CD14-positive monocyte (primary cell): ENCODE measurements at regions not wholly inside any gene's neighbourhood (a gene's known extent, or its start where the extent isn't known, plus 50 kb on each side); places are given as distances from the start of the nearest gene placed in this dataset.

ENCODE experiments used
- DNase-seq, 3 donors: peaks; one replicate each; pipeline ENCODE4 v3.0.0-alpha.2; 2011 to 2022
- H2AFZ ChIP-seq: 2 replicates; pipeline ENCODE4 v1.6.0; 2012; ENCODE audit warnings: mild to moderate bottlenecking, low read depth, low read length, inconsistent platforms; ENCODE audit not compliant: insufficient read depth, poor library complexity, severe bottlenecking
- H3K27ac ChIP-seq, 2 donors: 1 replicate in 1 of 2; 2 replicates in 1 of 2; pipeline ENCODE4 v1.5.1; 2012 to 2013; ENCODE audit warnings: low read length in 2 of 2, control low read depth in 1 of 2, inconsistent platforms in 1 of 2, low read depth in 1 of 2, mild to moderate bottlenecking in 1 of 2
- H3K27me3 ChIP-seq, 2 donors: one replicate each; pipeline versions ENCODE4 v1.6.0 to v1.6.1; 2011 to 2013; ENCODE audit warnings: low read length in 2 of 2; ENCODE audit not compliant: control insufficient read depth in 2 of 2, insufficient read depth in 2 of 2
- H3K36me3 ChIP-seq, 2 donors: replicated peaks in 1 of 2; 1 replicate in 1 of 2; 2 replicates in 1 of 2; pipeline versions ENCODE4 v1.5.1 to v1.6.1; 2012 to 2013; ENCODE audit warnings: low read length in 2 of 2, control low read depth in 1 of 2, inconsistent platforms in 1 of 2, mild to moderate bottlenecking in 1 of 2; ENCODE audit not compliant: insufficient read depth in 2 of 2, control insufficient read depth in 1 of 2
- H3K4me1 ChIP-seq, 2 donors: 1 replicate in 1 of 2; 2 replicates in 1 of 2; pipeline versions ENCODE4 v1.5.1 to v1.6.1; 2012 to 2013; ENCODE audit warnings: low read length in 2 of 2, control low read depth in 1 of 2, inconsistent platforms in 1 of 2, mild to moderate bottlenecking in 1 of 2, moderate library complexity in 1 of 2; ENCODE audit not compliant: insufficient read depth in 2 of 2, control insufficient read depth in 1 of 2
- H3K4me2 ChIP-seq: replicated peaks from 2 replicates; pipeline ENCODE3; 2012; ENCODE audit warnings: low read length, moderate library complexity, mild to moderate bottlenecking; ENCODE audit not compliant: poor library complexity, severe bottlenecking; ENCODE audit errors: extremely low read depth
- H3K4me3 ChIP-seq, 3 experiments: fragments of 200-600 bp in 1 of 3; sonication (generic) in 1 of 3; replicated peaks in 1 of 3; 1 replicate in 2 of 3; 2 replicates in 1 of 3; pipeline ENCODE4 v1.5.1; 2011 to 2013; ENCODE audit warnings: low read length in 3 of 3, mild to moderate bottlenecking in 3 of 3, control low read depth in 2 of 3, low read depth in 2 of 3, inconsistent platforms in 1 of 3, moderate library complexity in 1 of 3
- H3K79me2 ChIP-seq: 2 replicates; pipeline ENCODE4 v1.6.0; 2012; ENCODE audit warnings: mild to moderate bottlenecking, control low read depth, inconsistent platforms, low read length, moderate library complexity; ENCODE audit not compliant: insufficient read depth
- H3K9ac ChIP-seq: 2 replicates; pipeline ENCODE4 v1.6.0; 2017; ENCODE audit warnings: low read length, mild to moderate bottlenecking; ENCODE audit not compliant: insufficient read depth, poor library complexity, severe bottlenecking
- H3K9me3 ChIP-seq, 2 donors: replicated peaks in 1 of 2; 1 replicate in 1 of 2; 2 replicates in 1 of 2; pipeline versions ENCODE4 v1.5.1 to v1.6.1; 2012 to 2013; ENCODE audit warnings: low read length in 2 of 2, control low read depth in 1 of 2; ENCODE audit not compliant: control insufficient read depth in 1 of 2, insufficient read depth in 1 of 2
- H4K20me1 ChIP-seq: 2 replicates; pipeline ENCODE4 v1.6.0; 2012; ENCODE audit warnings: mild to moderate bottlenecking, low read length, control low read depth, moderate library complexity; ENCODE audit not compliant: insufficient read depth
- H3K27ac Mint-ChIP-seq, 7 donors: one replicate each; pipeline ENCODE4 v1.8.0; 2020; ENCODE audit warnings: mild to moderate bottlenecking in 7 of 7, mixed read lengths in 7 of 7, moderate library complexity in 6 of 7, inconsistent platforms in 2 of 7
- H3K27me3 Mint-ChIP-seq, 3 donors: one replicate each; pipeline ENCODE4 v1.8.0; 2021 to 2022; ENCODE audit warnings: low read depth in 3 of 3, mild to moderate bottlenecking in 3 of 3, mixed read lengths in 3 of 3, moderate library complexity in 3 of 3, inconsistent platforms in 1 of 3
- H3K36me3 Mint-ChIP-seq, 2 donors: one replicate each; pipeline ENCODE4 v1.8.0; 2020; ENCODE audit warnings: mixed read lengths in 2 of 2, inconsistent platforms in 1 of 2, mild to moderate bottlenecking in 1 of 2
- H3K4me1 Mint-ChIP-seq: one replicate; pipeline ENCODE4 v1.8.0; 2020; ENCODE audit warnings: mild to moderate bottlenecking, mixed read lengths
- H3K4me3 Mint-ChIP-seq, 2 donors: one replicate each; pipeline ENCODE4 v1.8.0; 2020; ENCODE audit warnings: mild to moderate bottlenecking in 2 of 2, mixed read lengths in 2 of 2, moderate library complexity in 1 of 2
- H3K9me3 Mint-ChIP-seq, 7 donors: one replicate each; pipeline ENCODE4 v1.8.0; 2020 to 2022; ENCODE audit warnings: mixed read lengths in 7 of 7, mild to moderate bottlenecking in 6 of 7, moderate library complexity in 6 of 7, inconsistent platforms in 2 of 7
- CTCF ChIP-seq: fragments of 200-600 bp; IDR thresholded peaks from one replicate; pipeline ENCODE4 v1.8.0; 2022; ENCODE audit warnings: antibody characterized with exemption, mild to moderate bottlenecking
- WGBS: methylation state at CpG from one replicate; pipeline ENCODE4 v1.1.5; 2013; ENCODE audit warnings: missing lambda C conversion rate; ENCODE audit not compliant: insufficient coverage; 5-methylcytosine and 5-hydroxymethylcytosine counted together
- intact Hi-C, 2 donors: fragments of 100-400 bp; cut with micrococcal nuclease; formaldehyde crosslinking; loops; one replicate each; pipeline versions ENCODE4 v1.15.0 to v1.15.1; 2023

- intact Hi-C loops: no loop called here
These were observed 539.1 kb upstream of the JAG1 start for GRCh38 chr20:11212902-11213301.

GRCh38 chr20:11214256-11214840 is 540.5 kb upstream of the JAG1 start:
- H3K27me3 Mint-ChIP-seq: peaks cover 0 to 6% (median 0%) of the 10 kb centered on the region in 3 donors
- H3K36me3 ChIP-seq: no peaks in the 10 kb centered on the region
- 100% methylated on average over 1 of the region's 6 CpGs for WGBS
- H3K27me3 ChIP-seq: no peaks in the 10 kb centered on the region
- H3K4me1 ChIP-seq: peaks cover 14 to 19% of the 10 kb centered on the region in 2 donors
- DNase-seq: no peak
- no peaks in the 10 kb centered on the region for H3K79me2 ChIP-seq
- no peak overlapping the region for H3K4me3 ChIP-seq
- no peaks in the 10 kb centered on the region for H3K36me3 Mint-ChIP-seq
- no peak overlapping the region for H3K9ac ChIP-seq
- no peak overlapping the region for H2AFZ ChIP-seq
- H3K27ac Mint-ChIP-seq: peak overlapping the region in 2 of 7 donors; percentile 18 to 34
- H3K4me2 ChIP-seq: no peak overlapping the region
- H3K9me3 Mint-ChIP-seq: no peaks in the 10 kb centered on the region
- peaks cover 18% of the 10 kb centered on the region for H3K4me1 Mint-ChIP-seq
- no peaks in the 10 kb centered on the region for H3K9me3 ChIP-seq
- no peaks in the 10 kb centered on the region for H4K20me1 ChIP-seq
- H3K4me3 Mint-ChIP-seq: no peak overlapping the region
- intact Hi-C loops: no loop called here
- TF ChIP-seq CTCF: no peak
- no peak overlapping the region for H3K27ac ChIP-seq

More at GRCh38 chr20:11212902-11213301, 539.1 kb upstream of the JAG1 start:
- Histone ChIP-seq H2AFZ (no peak overlapping the region), H3K9me3 (no peaks in the 10 kb centered on the region), H3K4me2 (no peak overlapping the region), H3K36me3 (no peaks in the 10 kb centered on the region), H4K20me1 (no peaks in the 10 kb centered on the region), H3K27ac (no peak overlapping the region), H3K79me2 (no peaks in the 10 kb centered on the region), H3K4me3 (no peak overlapping the region), H3K9ac (no peak overlapping the region), H3K27me3 (no peaks in the 10 kb centered on the region), H3K4me1 (peaks cover 6 to 9% of the 10 kb centered on the region in 2 donors)
- Mint-ChIP-seq H3K27ac (no peak overlapping the region), H3K4me3 (no peak overlapping the region), H3K9me3 (no peaks in the 10 kb centered on the region), H3K4me1 (peaks cover 9% of the 10 kb centered on the region), H3K27me3 (peaks cover 0 to 6% (median 0%) of the 10 kb centered on the region in 3 donors), H3K36me3 (no peaks in the 10 kb centered on the region)
- no peak for TF ChIP-seq CTCF
- 87% methylated on average over 5 of the region's 5 CpGs for WGBS
- DNase-seq: no peak
